HEK293 (cell line): ENCODE measurements at regions not wholly inside any gene's neighbourhood (a gene's known extent, or its start where the extent isn't known, plus 50 kb on each side); places are given as distances from the start of the nearest gene placed in this dataset.
A peak's percentile ranks its signal among the peaks of the same experiment; 100 is the strongest.

Source experiments
- ATF2 ChIP-seq: fragments of 450-650 bp; formaldehyde crosslinking; IDR thresholded peaks from 2 replicates; pipeline ENCODE4 v1.5.1; 2016; ENCODE audit warnings: missing biosample characterization, missing genetic modification characterization, low read depth
- EGR2 ChIP-seq: fragments of 450-650 bp; formaldehyde crosslinking; IDR thresholded peaks from 2 replicates; pipeline ENCODE4 v1.5.1; 2016; ENCODE audit warnings: low read depth, missing biosample characterization, missing genetic modification characterization
- GLI2 ChIP-seq: fragments of 450-650 bp; formaldehyde crosslinking; IDR thresholded peaks from 2 replicates; pipeline ENCODE4; 2017; ENCODE audit warnings: missing biosample characterization, missing genetic modification characterization, low read depth, borderline replicate concordance
- GLIS2 ChIP-seq: fragments of 450-650 bp; formaldehyde crosslinking; IDR thresholded peaks from 2 replicates; pipeline ENCODE4 v1.5.1; 2016; ENCODE audit warnings: missing biosample characterization, missing genetic modification characterization
- HOXC10 ChIP-seq: sonication (generic); formaldehyde crosslinking; IDR thresholded peaks from 2 replicates; pipeline ENCODE4 v1.8.1; 2023; ENCODE audit warnings: mild to moderate bottlenecking, missing genetic modification reagents
- REPIN1 ChIP-seq: fragments of 450-650 bp; formaldehyde crosslinking; IDR thresholded peaks from 2 replicates; pipeline ENCODE4 v1.5.1; 2017; ENCODE audit warnings: missing biosample characterization, missing genetic modification characterization, low read depth
- SALL2 ChIP-seq: fragments of 450-650 bp; formaldehyde crosslinking; IDR thresholded peaks from 2 replicates; pipeline ENCODE4 v1.5.0; 2017; ENCODE audit warnings: missing biosample characterization, mild to moderate bottlenecking, missing genetic modification characterization, borderline replicate concordance
- SETDB1 ChIP-seq: IDR thresholded peaks from one replicate; pipeline ENCODE4 v1.6.1; 2017; ENCODE audit warnings: mild to moderate bottlenecking, low read length, moderate library complexity, mixed read lengths; ENCODE audit not compliant: insufficient read length
- ZBTB17 ChIP-seq: fragments of 450-650 bp; formaldehyde crosslinking; IDR thresholded peaks from 2 replicates; pipeline ENCODE4 v1.5.1; 2016; ENCODE audit warnings: missing biosample characterization, missing genetic modification characterization
- ZBTB21 ChIP-seq: fragments of 450-650 bp; formaldehyde crosslinking; IDR thresholded peaks from 2 replicates; pipeline ENCODE4 v1.5.1; 2017; ENCODE audit warnings: missing biosample characterization, missing genetic modification characterization
- ZFHX2 ChIP-seq: fragments of 450-650 bp; formaldehyde crosslinking; conservative IDR thresholded peaks from 2 replicates; pipeline ENCODE4 v1.5.1; 2016; ENCODE audit warnings: missing biosample characterization, missing genetic modification characterization
- ZFP41 ChIP-seq: fragments of 450-650 bp; formaldehyde crosslinking; IDR thresholded peaks from 2 replicates; pipeline ENCODE4 v1.5.1; 2016; ENCODE audit warnings: missing biosample characterization, missing genetic modification characterization, borderline replicate concordance
- ZIC2 ChIP-seq: fragments of 450-650 bp; formaldehyde crosslinking; IDR thresholded peaks from 2 replicates; pipeline ENCODE4 v1.5.1; 2016; ENCODE audit warnings: missing biosample characterization, missing genetic modification characterization
- ZNF10 ChIP-seq: fragments of 450-650 bp; formaldehyde crosslinking; IDR thresholded peaks from 2 replicates; pipeline ENCODE4 v1.5.1; 2017; ENCODE audit warnings: missing biosample characterization, missing genetic modification characterization
- ZNF146 ChIP-seq: fragments of 450-650 bp; formaldehyde crosslinking; IDR thresholded peaks from 2 replicates; pipeline ENCODE4 v1.5.1; 2016; ENCODE audit warnings: missing biosample characterization, missing genetic modification characterization
- ZNF148 ChIP-seq: fragments of 450-650 bp; formaldehyde crosslinking; IDR thresholded peaks from 2 replicates; pipeline ENCODE4 v1.5.0; 2017; ENCODE audit warnings: missing biosample characterization, missing genetic modification characterization, borderline replicate concordance
- ZNF174 ChIP-seq: fragments of 450-650 bp; formaldehyde crosslinking; IDR thresholded peaks from 2 replicates; pipeline ENCODE4 v1.5.0; 2017; ENCODE audit warnings: missing biosample characterization, mild to moderate bottlenecking, missing genetic modification characterization
- ZNF19 ChIP-seq: fragments of 450-650 bp; formaldehyde crosslinking; IDR thresholded peaks from 2 replicates; pipeline ENCODE4; 2016; ENCODE audit warnings: missing biosample characterization, missing genetic modification characterization, low read depth
- ZNF214 ChIP-seq: fragments of 450-650 bp; formaldehyde crosslinking; IDR thresholded peaks from 2 replicates; pipeline ENCODE4 v1.5.1; 2017; ENCODE audit warnings: missing biosample characterization, mild to moderate bottlenecking, missing genetic modification characterization, borderline replicate concordance
- ZNF292 ChIP-seq: fragments of 450-650 bp; formaldehyde crosslinking; IDR thresholded peaks from 2 replicates; pipeline ENCODE4 v1.5.1; 2016; ENCODE audit warnings: low read depth, missing biosample characterization, missing genetic modification characterization, borderline replicate concordance
- ZNF341 ChIP-seq: fragments of 450-650 bp; formaldehyde crosslinking; IDR thresholded peaks from 2 replicates; pipeline ENCODE4; 2016; ENCODE audit warnings: low read depth, missing biosample characterization, missing genetic modification characterization
- ZNF362 ChIP-seq: fragments of 450-650 bp; formaldehyde crosslinking; IDR thresholded peaks from 2 replicates; pipeline ENCODE4 v1.5.1; 2016; ENCODE audit warnings: missing biosample characterization, missing genetic modification characterization
- ZNF416 ChIP-seq: fragments of 450-650 bp; formaldehyde crosslinking; IDR thresholded peaks from 2 replicates; pipeline ENCODE4 v1.5.1; 2016; ENCODE audit warnings: missing biosample characterization, missing genetic modification characterization
- ZNF48 ChIP-seq: fragments of 450-650 bp; formaldehyde crosslinking; IDR thresholded peaks from 2 replicates; pipeline ENCODE4 v1.5.1; 2016; ENCODE audit warnings: missing biosample characterization, missing genetic modification characterization
- ZNF501 ChIP-seq: fragments of 450-650 bp; formaldehyde crosslinking; IDR thresholded peaks from 2 replicates; pipeline ENCODE4 v1.5.1; 2016; ENCODE audit warnings: missing biosample characterization, missing genetic modification characterization
- ZNF549 ChIP-seq: fragments of 450-650 bp; IDR thresholded peaks from 2 replicates; pipeline ENCODE4 v1.5.1; 2018; ENCODE audit warnings: missing biosample characterization, missing genetic modification characterization, mild to moderate bottlenecking, inconsistent platforms, moderate library complexity
- ZNF623 ChIP-seq: fragments of 450-650 bp; formaldehyde crosslinking; IDR thresholded peaks from 2 replicates; pipeline ENCODE4 v1.5.1; 2016; ENCODE audit warnings: missing biosample characterization, missing genetic modification characterization
- ZNF670 ChIP-seq: fragments of 450-650 bp; formaldehyde crosslinking; IDR thresholded peaks from 2 replicates; pipeline ENCODE4 v1.5.1; 2016; ENCODE audit warnings: missing biosample characterization, missing genetic modification characterization, low read depth
- ZNF692 ChIP-seq: fragments of 450-650 bp; formaldehyde crosslinking; IDR thresholded peaks from 2 replicates; pipeline ENCODE4 v1.5.1; 2016; ENCODE audit warnings: missing biosample characterization, missing genetic modification characterization
- ZNF768 ChIP-seq: fragments of 450-650 bp; formaldehyde crosslinking; IDR thresholded peaks from 2 replicates; pipeline ENCODE4 v1.5.1; 2018; ENCODE audit warnings: missing biosample characterization, mild to moderate bottlenecking, missing genetic modification characterization
- ZSCAN4 ChIP-seq: fragments of 450-650 bp; formaldehyde crosslinking; IDR thresholded peaks from 2 replicates; pipeline ENCODE4 v1.5.1; 2017; ENCODE audit warnings: missing biosample characterization, missing genetic modification characterization

GRCh38 chr14:22471545-22472121, 117.4 kb downstream of the DAD1 start (continued):
- TF ChIP-seq ZNF501 (tag by site-specific recombination): no peak
- no peak for TF ChIP-seq ZNF146 (tag by site-specific recombination)
- TF ChIP-seq ZNF341 (tag by site-specific recombination): no peak
- peak; percentile 56 for TF ChIP-seq ZIC2 (tag by site-specific recombination)
- no peak for TF ChIP-seq REPIN1 (tag by site-specific recombination)
- TF ChIP-seq EGR2: peak; percentile 50; the same call in 1 of the 2 replicates
- TF ChIP-seq ZNF148 (tag by site-specific recombination): no peak
- no peak for TF ChIP-seq ZNF214 (tag by site-specific recombination)
- no peak for TF ChIP-seq ZNF10 (tag by site-specific recombination)
- no peak for TF ChIP-seq ZNF19
- TF ChIP-seq ZBTB21 (tag by site-specific recombination): no peak
- TF ChIP-seq ZNF416 (tag by site-specific recombination): no peak
- TF ChIP-seq SETDB1: no peak
- TF ChIP-seq ZNF549: no peak
- no peak for TF ChIP-seq GLI2 (tag by site-specific recombination)
- no peak for TF ChIP-seq ZNF48 (tag by site-specific recombination)
- no peak for TF ChIP-seq ZSCAN4 (tag by site-specific recombination)
- no peak for TF ChIP-seq SALL2 (tag by site-specific recombination)
- no peak for TF ChIP-seq ZFP41 (tag by site-specific recombination)
- no peak for TF ChIP-seq HOXC10 (CRISPR knock-in tag)
- TF ChIP-seq ZNF692: peak; percentile 65
- TF ChIP-seq ZNF623 (tag by site-specific recombination): no peak
- no peak for TF ChIP-seq ZNF670 (tag by site-specific recombination)
- TF ChIP-seq ZNF768 (tag by site-specific recombination): no peak
- no peak for TF ChIP-seq GLIS2 (tag by site-specific recombination)
- no peak for TF ChIP-seq ZNF362
- 0 out of 2 replicates have a peak, but pooled peaks have one; percentile 33 for TF ChIP-seq ZFHX2 (tag by site-specific recombination)
- TF ChIP-seq ZNF174 (tag by site-specific recombination): no peak
- 0 out of 2 replicates have a peak, but pooled peaks have one; percentile 21 for TF ChIP-seq ZBTB17 (tag by site-specific recombination)
- TF ChIP-seq ZNF292 (tag by site-specific recombination): no peak
- TF ChIP-seq ATF2 (tag by site-specific recombination): no peak
